ENCODE measurements at regions not wholly inside any gene's neighbourhood (a gene's known extent, or its start where the extent isn't known, plus 50 kb on each side); places are given as distances from the start of the nearest gene placed in this dataset.
"Not testable (repeated sequence)": the region's sequence is repeated elsewhere in the genome, so short reads cannot be mapped to it uniquely, and the experiment has no call there.

DNA sequence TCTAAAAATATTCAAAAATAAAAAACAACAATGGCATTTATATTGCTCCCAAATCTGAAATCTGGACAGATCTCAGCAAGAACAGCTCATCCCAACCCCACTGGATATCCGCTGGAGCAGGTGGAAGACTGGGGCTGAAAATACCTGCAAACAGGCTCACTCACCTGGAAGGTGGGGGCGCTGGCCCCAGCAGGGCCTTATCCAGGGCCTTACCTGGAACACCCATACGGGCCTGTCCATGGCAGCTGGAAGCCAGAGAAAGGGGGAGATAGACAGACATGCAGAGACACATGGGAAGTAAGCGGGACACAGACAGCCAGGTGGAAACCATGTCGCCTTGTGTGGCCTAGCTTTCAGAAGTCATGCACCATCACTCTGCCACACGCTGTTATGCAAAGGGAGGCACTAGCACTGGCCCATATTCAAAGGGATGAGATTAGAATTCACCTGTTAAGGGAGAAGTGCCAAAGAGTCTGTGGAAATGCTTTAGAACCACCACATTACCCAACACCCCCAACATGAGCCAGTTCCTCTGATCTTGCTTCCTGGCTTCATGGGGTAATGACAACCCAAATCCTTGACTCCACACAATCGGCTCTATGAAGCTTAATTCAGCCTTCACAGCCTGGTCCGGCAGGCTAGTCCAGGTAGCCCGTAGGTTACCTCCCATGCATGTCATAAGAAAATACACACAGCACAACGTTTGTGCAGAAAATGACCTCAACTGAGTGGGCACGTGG, 99.0 kb upstream of the CDYL start:
- no peak for DNase-seq

DNA sequence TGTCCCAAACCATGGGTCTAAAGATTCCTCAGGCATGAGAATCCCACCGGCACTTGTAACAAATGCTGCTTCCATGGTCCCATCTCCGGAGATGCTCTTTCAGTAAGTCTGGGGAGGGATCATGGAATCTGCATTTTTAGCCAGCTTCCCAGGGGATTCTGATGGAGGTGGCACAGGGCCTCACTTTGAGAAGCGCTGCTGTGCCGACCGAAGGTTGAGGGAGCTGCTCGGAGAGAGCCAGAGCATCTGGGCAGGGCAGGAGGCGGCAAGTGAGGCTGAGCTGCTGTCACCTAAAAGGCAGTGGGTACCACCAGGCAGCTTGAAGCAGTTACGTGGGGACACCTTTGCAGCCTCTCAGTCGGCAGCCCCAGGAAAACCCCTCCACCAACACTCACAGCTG, 100.2 kb upstream of the CDYL start:
- no peak for DNase-seq

GRCh38 chr6:4675121-4675520, 101.1 kb upstream of the CDYL start:
- DNase-seq: no peak

GRCh38 chr6:4673861-4674260, 102.3 kb upstream of the CDYL start:
- DNase-seq: no peak

- no peak for DNase-seq
Measured at GRCh38 chr6:4672772-4673171, 103.4 kb upstream of the CDYL start.

DNA sequence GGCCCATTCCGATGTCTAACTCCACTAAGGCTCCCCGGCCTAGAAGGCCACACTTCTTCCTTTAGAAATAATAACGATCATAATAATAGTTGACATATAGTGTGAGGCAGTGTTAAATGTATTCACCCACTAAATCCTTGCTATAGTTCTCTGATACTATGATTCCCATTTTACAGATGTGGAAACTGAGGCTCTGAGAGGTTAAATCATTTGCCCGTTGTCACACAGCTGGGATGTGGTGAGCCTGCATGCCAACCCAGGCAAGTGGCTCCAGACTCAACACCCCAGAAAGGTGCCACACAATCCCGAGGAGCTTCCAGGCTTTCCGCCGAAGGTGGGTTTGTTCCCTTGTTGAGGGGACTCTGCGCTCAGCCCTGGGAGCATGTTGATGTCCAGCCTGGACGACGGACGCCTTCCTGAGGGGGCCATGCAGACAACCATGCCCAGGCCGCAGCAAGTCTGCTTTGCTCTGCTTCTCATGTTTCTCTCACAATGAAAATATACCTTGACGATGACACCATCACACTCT, 104.6 kb upstream of the CDYL start:
- DNase-seq: no peak

DNA sequence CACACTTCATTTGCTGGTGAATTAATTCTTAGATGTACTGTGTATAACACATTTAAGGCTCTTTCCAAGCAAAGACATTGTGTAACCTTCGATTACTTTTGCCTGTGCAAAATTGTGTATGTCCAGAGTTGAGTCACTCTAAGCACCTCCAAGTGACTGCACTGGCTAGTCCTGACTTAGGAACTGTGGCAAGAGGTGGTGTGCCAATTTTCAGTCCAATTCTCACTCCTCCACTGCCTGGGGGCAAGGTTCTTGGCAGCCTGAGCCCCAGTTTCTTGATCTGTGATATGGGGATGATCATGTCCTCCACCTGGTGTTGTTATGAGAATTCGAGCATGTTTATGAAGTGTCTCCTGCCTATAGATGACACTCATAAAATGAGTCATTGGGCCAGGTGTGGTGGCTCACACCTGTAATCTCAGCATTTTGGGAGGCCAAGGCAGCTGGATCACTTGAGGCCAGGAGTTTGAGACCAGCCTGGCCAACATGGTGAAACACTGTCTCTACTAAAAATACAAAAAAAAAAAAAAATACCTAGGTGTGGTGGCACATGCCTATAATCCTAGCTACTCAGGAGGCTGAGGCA, 105.3 kb upstream of the CDYL start:
- peak; percentile 7 for DNase-seq

GRCh38 chr6:4670290-4670689, 105.9 kb upstream of the CDYL start:
- DNase-seq: no peak

- DNase-seq: peak; percentile 71
Measured at GRCh38 chr6:4668271-4669179, 107.7 kb upstream of the CDYL start.

- DNase-seq: no peak
Measured at GRCh38 chr6:4667591-4667990, 108.6 kb upstream of the CDYL start.

- no peak for DNase-seq
Measured at GRCh38 chr6:4666886-4667513, 109.2 kb upstream of the CDYL start.

- no peak for DNase-seq
Measured at GRCh38 chr6:4665489-4666417, 110.5 kb upstream of the CDYL start.

DNA sequence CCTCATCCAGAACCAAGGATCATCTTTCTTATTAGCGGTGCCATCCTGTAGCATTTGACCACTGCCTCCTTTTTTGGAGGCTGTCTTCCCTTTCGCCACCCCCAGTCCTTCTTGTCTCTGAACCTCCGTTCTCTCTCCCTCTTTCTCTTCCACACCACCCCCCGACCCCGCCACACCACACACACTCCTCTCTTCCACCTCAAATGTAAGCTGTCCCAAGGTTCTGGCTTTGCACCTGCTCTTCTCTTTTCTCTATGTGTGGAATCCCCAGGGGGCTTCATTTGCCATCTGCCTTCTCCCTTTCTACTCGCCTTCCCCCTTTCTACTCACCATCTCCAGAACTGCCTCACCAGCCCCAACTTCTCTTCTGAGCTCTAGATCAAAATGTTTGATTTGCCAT, 111.3 kb upstream of the CDYL start:
- no peak for DNase-seq

- DNase-seq: peak; percentile 19
Measured at GRCh38 chr6:4664117-4664626, 112.0 kb upstream of the CDYL start.

GRCh38 chr6:4662886-4663285, 113.3 kb upstream of the CDYL start:
- no peak for DNase-seq

- DNase-seq: no peak
Measured at GRCh38 chr6:4661391-4661790, 114.8 kb upstream of the CDYL start.

DNA sequence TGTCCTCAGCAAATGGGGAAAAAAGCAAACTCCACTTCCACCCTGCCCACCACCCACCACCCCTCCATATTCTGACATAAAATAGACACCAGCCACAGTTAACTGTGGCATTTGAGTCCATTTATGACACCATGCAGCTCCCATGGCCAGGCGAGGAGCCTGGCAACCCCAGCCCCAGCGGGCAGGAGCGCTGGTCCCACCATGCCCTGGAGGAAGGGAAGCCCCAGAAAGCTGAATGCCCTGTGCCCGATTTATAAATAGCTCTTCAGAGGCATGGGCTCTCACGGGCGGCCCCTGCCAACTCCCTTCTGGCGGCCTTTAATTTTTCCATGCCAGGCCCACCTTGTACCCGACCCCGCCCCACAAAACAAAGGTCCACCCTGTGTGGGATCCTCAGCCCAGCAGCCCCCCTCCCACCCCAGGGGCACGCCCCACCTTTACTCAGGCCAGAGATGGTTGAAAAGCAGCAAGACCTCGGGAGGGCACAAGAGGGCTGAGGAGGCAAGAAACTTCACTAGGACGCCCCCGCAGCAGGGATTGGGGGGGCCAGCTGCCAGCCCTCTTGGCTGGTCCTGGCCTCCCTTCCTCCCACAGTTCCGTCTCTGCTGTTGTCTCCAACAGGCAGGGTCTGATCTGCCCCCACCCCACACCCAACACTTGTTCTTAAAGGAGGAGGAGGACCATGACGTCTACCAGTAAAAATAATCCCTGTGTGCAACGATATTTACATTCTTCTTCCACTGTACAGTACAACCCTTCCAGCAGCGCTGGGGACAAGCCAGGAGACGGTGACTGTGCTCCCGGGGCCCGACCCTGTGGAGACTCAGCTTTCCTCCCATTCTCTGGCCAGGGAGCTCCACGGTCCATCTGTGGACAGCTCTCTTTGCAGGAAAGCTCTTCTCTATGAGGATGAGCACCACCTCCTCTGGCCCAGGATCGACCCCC, 115.6 kb upstream of the CDYL start:
- DNase-seq: no peak

GRCh38 chr6:4659719-4660118, 116.5 kb upstream of the CDYL start:
- DNase-seq: not testable (repeated sequence)

DNA sequence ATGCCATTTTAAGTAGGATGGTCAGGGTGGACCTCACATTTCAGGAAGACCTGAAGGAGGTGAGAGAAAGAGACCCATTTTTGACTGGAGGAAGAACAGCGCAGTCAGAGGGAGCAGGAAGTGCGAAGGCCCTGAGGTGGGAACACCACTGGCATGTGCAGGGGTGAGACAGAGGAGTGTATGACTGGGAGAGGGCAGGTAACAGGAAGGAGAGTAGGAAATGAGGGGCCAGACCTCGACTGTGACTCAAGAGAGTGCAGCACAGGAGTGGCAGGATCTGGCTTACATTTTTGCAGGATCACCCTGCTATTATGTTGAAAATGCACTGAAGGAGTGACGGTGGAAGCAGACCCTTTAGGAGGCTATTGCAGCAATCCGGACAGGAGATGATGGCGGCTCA, 117.7 kb upstream of the CDYL start:
- no peak for DNase-seq

DNA sequence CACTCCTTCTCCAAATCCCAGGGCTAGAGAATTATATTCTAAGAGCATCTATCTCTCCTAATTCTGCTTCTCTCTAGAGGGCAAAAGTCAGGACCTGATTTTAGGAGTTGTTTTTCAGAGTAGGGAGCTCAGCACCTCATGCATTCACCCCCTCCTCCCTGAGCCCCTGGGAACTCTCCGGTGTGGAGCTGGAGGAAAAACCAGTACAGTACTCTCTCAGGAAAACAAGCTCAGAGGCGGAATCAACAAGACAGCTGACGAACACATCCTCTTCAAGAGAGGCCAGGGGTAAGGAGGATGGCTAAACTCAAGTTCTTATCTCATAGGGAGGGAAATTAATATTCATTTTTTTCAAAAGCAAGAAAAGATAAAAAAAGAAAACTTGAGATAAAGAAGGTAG, 120.1 kb upstream of the CDYL start:
- DNase-seq: no peak
